Neural progenitor cell (in vitro differentiated cells): ENCODE measurements at regions not wholly inside any gene's neighbourhood (a gene's known extent, or its start where the extent isn't known, plus 50 kb on each side); places are given as distances from the start of the nearest gene placed in this dataset.

Experiments used
- DNase-seq: peaks from one replicate; pipeline ENCODE4 v3.0.0-alpha.2; 2016; ENCODE audit warnings: low spot score
- H2AFZ ChIP-seq: fragments of 200-600 bp; sonication (generic); replicated peaks from 2 replicates; pipeline ENCODE4 v1.6.1; 2016; ENCODE audit warnings: antibody characterized with exemption
- H3F3A ChIP-seq: fragments of 200-600 bp; sonication (generic); 2 replicates; pipeline ENCODE4 v1.6.1; 2016; ENCODE audit warnings: antibody characterized with exemption, low read depth
- H3K27ac ChIP-seq: fragments of 200-600 bp; sonication (generic); 2 replicates; pipeline ENCODE4 v1.5.1; 2016; ENCODE audit warnings: mild to moderate bottlenecking
- H3K27me3 ChIP-seq: fragments of 200-600 bp; sonication (generic); 2 replicates; pipeline ENCODE4 v1.6.1; 2016; ENCODE audit warnings: mild to moderate bottlenecking, moderate library complexity
- H3K36me3 ChIP-seq: fragments of 200-600 bp; sonication (generic); 2 replicates; pipeline ENCODE4 v1.5.1; 2016
- H3K4me1 ChIP-seq: fragments of 200-600 bp; sonication (generic); 2 replicates; pipeline ENCODE4 v1.6.1; 2016; ENCODE audit warnings: mixed run types
- H3K4me2 ChIP-seq: fragments of 200-600 bp; sonication (generic); 2 replicates; pipeline ENCODE4 v1.6.1; 2016
- H3K4me3 ChIP-seq: fragments of 200-600 bp; sonication (generic); 2 replicates; pipeline ENCODE4 v1.5.1; 2016
- H3K79me2 ChIP-seq: fragments of 200-600 bp; sonication (generic); 2 replicates; pipeline ENCODE4 v1.6.1; 2016; ENCODE audit warnings: low read depth
- H3K9ac ChIP-seq: fragments of 200-600 bp; sonication (generic); 2 replicates; pipeline ENCODE4 v1.6.1; 2016
- H3K9me3 ChIP-seq: fragments of 200-600 bp; sonication (generic); 2 replicates; pipeline ENCODE4 v1.5.1; 2016; ENCODE audit warnings: low read depth
- H4K20me1 ChIP-seq: fragments of 200-600 bp; sonication (generic); 2 replicates; pipeline ENCODE4 v1.6.1; 2016; ENCODE audit warnings: low read depth
- H3K27ac Mint-ChIP-seq: 3 replicates; pipeline ENCODE4 v1.8.0; 2021; ENCODE audit warnings: mixed read lengths
- H3K27me3 Mint-ChIP-seq: 2 replicates; pipeline ENCODE4 v1.8.0; 2022; ENCODE audit warnings: low read depth, mild to moderate bottlenecking, inconsistent platforms, moderate library complexity, mixed read lengths; ENCODE audit not compliant: insufficient read depth
- H3K36me3 Mint-ChIP-seq: 3 replicates; pipeline ENCODE4 v1.8.0; 2021; ENCODE audit warnings: mixed read lengths
- H3K4me1 Mint-ChIP-seq: 3 replicates; pipeline ENCODE4 v1.8.0; 2021; ENCODE audit warnings: mixed read lengths
- H3K4me3 Mint-ChIP-seq: 3 replicates; pipeline ENCODE4 v1.8.0; 2021; ENCODE audit warnings: mild to moderate bottlenecking, moderate library complexity, mixed read lengths
- H3K9me3 Mint-ChIP-seq: 3 replicates; pipeline ENCODE4 v1.8.0; 2020; ENCODE audit warnings: mixed read lengths
- EZH2 ChIP-seq: fragments of 200-600 bp; sonication (generic); IDR thresholded peaks from 2 replicates; pipeline ENCODE4 v1.6.1; 2017; ENCODE audit warnings: antibody characterized with exemption, mild to moderate bottlenecking, moderate library complexity
- EZH2phosphoT487 ChIP-seq: fragments of 200-600 bp; sonication (generic); IDR thresholded peaks from 2 replicates; pipeline ENCODE4 v1.6.1; 2017; ENCODE audit warnings: antibody characterized with exemption
- TF ChIP-seq, protein P1 (sequence below): fragments of 200-600 bp; sonication (generic); IDR thresholded peaks from 2 replicates; pipeline ENCODE4 v1.5.1; 2017; ENCODE audit warnings: antibody characterized with exemption, mild to moderate bottlenecking

DNA sequence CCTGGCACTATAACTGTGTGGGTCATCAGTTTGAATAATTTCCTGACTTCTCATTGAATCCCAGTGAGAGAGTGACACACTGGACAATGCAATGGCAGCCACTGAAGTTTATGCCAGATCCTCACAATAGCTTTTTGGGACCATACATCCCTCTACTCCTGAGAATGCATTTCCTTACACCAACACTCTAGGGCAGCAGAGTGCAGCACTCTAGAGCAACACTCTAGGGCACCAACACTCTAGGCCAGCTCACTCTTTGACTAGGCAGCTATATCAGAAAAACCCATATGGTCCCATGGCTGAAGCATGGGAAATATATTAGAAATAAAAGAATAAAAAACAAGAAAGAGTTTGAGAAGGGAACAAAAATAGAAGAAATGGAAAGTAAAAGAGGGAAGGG lies 309.2 kb downstream of the MAP2K6 start:
- H3K79me2 ChIP-seq = no peaks in the 10 kb centered on the region
- DNase-seq = peak; percentile 7
- H4K20me1 ChIP-seq = no peaks in the 10 kb centered on the region

DNA sequence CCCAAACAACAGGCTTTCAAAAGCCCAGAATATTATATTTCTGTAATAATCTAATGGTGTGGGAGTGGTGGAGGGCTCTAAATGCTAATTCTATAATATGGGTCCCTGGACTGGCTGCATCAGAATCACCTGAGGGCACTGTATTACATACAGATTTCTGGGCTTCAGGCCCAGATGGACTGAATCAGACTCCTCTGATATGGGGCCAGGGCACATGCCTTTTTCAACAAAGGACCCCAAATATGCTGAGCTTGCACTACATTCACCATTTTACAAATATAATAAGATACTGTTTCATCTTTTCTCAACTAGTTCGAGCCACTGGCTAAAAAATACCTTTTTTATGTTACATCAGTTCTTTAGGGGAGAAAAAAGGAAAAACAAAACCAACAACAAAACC lies 309.7 kb downstream of the MAP2K6 start:
- Histone ChIP-seq H3K9me3 (no peaks in the 10 kb centered on the region), H4K20me1 (no peaks in the 10 kb centered on the region), H2AFZ (no peak overlapping the region), H3K27me3 (no peaks in the 10 kb centered on the region), H3K4me3 (no peak overlapping the region), H3K9ac (no peak overlapping the region), H3K36me3 (no peaks in the 10 kb centered on the region), H3K4me1 (peaks cover 2% of the 10 kb centered on the region), H3K4me2 (no peak overlapping the region), H3F3A (no peaks in the 10 kb centered on the region), H3K79me2 (no peaks in the 10 kb centered on the region), H3K27ac (no peak overlapping the region)
- H3K36me3 Mint-ChIP-seq = no peaks in the 10 kb centered on the region
- no peak for DNase-seq
- peaks cover 2% of the 10 kb centered on the region for H3K27me3 Mint-ChIP-seq
- no peak for TF ChIP-seq EZH2phosphoT487
- no peak for TF ChIP-seq EZH2
- no peaks in the 10 kb centered on the region for H3K9me3 Mint-ChIP-seq
- H3K4me3 Mint-ChIP-seq = no peak overlapping the region
- no peaks in the 10 kb centered on the region for H3K4me1 Mint-ChIP-seq
- H3K27ac Mint-ChIP-seq = no peak overlapping the region

More for the DNA sequence above, 309.2 kb downstream of the MAP2K6 start:
- Histone ChIP-seq H3K9ac (no peak overlapping the region), H3K4me1 (peaks cover 2% of the 10 kb centered on the region), H3F3A (no peaks in the 10 kb centered on the region), H3K36me3 (no peaks in the 10 kb centered on the region), H3K4me3 (no peak overlapping the region), H3K9me3 (no peaks in the 10 kb centered on the region), H2AFZ (no peak overlapping the region), H3K4me2 (no peak overlapping the region), H3K27me3 (no peaks in the 10 kb centered on the region), H3K27ac (no peak overlapping the region)
- Mint-ChIP-seq H3K4me1 (no peaks in the 10 kb centered on the region), H3K36me3 (no peaks in the 10 kb centered on the region), H3K27ac (no peak overlapping the region), H3K27me3 (peaks cover 2% of the 10 kb centered on the region), H3K9me3 (no peaks in the 10 kb centered on the region), H3K4me3 (no peak overlapping the region)
- TF ChIP-seq, protein P1, sequence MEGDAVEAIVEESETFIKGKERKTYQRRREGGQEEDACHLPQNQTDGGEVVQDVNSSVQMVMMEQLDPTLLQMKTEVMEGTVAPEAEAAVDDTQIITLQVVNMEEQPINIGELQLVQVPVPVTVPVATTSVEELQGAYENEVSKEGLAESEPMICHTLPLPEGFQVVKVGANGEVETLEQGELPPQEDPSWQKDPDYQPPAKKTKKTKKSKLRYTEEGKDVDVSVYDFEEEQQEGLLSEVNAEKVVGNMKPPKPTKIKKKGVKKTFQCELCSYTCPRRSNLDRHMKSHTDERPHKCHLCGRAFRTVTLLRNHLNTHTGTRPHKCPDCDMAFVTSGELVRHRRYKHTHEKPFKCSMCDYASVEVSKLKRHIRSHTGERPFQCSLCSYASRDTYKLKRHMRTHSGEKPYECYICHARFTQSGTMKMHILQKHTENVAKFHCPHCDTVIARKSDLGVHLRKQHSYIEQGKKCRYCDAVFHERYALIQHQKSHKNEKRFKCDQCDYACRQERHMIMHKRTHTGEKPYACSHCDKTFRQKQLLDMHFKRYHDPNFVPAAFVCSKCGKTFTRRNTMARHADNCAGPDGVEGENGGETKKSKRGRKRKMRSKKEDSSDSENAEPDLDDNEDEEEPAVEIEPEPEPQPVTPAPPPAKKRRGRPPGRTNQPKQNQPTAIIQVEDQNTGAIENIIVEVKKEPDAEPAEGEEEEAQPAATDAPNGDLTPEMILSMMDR = peak; percentile 34
- no peak for TF ChIP-seq EZH2

DNA sequence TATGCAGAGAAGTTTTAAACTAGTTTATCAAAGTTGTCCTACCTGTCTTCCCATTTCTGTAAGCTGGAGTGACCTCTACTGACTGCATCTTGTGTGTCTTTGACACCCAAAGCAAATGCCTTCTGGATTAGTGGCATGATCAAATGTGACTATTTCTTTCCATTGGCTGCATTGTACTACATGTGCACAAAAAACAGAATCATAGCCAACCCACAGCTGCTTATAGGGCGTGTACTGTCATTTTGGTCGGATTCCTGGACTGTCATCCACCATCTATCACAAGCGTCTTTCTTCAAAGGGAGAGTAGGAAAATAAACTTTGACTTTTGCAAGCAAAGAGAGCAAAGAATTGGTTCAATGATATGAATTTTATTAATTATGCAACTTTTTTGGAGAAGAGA lies 310.6 kb downstream of the MAP2K6 start:
- TF ChIP-seq, protein P1 = no peak
- TF ChIP-seq EZH2 (no peak), EZH2phosphoT487 (no peak)
- no peaks in the 10 kb centered on the region for H3K4me1 Mint-ChIP-seq
- Histone ChIP-seq H3K36me3 (no peaks in the 10 kb centered on the region), H3K79me2 (no peaks in the 10 kb centered on the region), H4K20me1 (no peaks in the 10 kb centered on the region), H3K9ac (no peak overlapping the region), H3K9me3 (no peaks in the 10 kb centered on the region), H2AFZ (no peak overlapping the region), H3K27ac (no peak overlapping the region), H3K27me3 (no peaks in the 10 kb centered on the region), H3K4me3 (no peak overlapping the region), H3K4me2 (no peak overlapping the region), H3F3A (no peaks in the 10 kb centered on the region), H3K4me1 (peaks cover 2% of the 10 kb centered on the region)
- H3K27me3 Mint-ChIP-seq = peaks cover 2% of the 10 kb centered on the region
- H3K36me3 Mint-ChIP-seq = no peaks in the 10 kb centered on the region
- DNase-seq = no peak
- H3K27ac Mint-ChIP-seq = no peak overlapping the region
- H3K9me3 Mint-ChIP-seq = no peaks in the 10 kb centered on the region
- H3K4me3 Mint-ChIP-seq = no peak overlapping the region

DNA sequence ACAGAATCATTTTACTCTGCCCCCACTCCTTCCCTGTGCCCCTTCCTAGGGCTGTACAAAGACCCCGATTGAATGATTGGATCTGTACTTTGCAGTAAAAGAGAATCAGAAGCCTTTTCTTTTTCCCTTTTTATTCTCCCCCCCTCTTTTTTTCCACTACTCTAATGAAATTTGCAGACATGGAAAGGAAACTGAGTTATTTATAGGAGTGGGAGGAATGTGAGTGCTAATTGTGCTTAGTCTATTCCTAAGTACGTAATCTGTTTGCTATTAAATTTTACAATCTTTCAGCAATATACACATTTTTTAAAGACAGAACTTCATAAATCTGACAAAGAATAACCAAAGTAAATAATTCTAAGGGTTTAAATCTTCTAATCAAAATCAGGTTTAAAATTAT lies 314.3 kb downstream of the MAP2K6 start:
- Mint-ChIP-seq H3K9me3 (no peaks in the 10 kb centered on the region), H3K4me1 (peaks cover 2% of the 10 kb centered on the region), H3K27me3 (no peaks in the 10 kb centered on the region), H3K27ac (no peak overlapping the region), H3K36me3 (no peaks in the 10 kb centered on the region), H3K4me3 (no peak overlapping the region)
- Histone ChIP-seq H3K4me3 (no peak overlapping the region), H2AFZ (no peak overlapping the region), H3K4me2 (no peak overlapping the region), H3K36me3 (no peaks in the 10 kb centered on the region), H3F3A (no peaks in the 10 kb centered on the region), H3K27me3 (no peaks in the 10 kb centered on the region), H3K4me1 (no peaks in the 10 kb centered on the region), H3K79me2 (no peaks in the 10 kb centered on the region), H3K9me3 (no peaks in the 10 kb centered on the region), H3K27ac (no peak overlapping the region), H3K9ac (no peak overlapping the region), H4K20me1 (no peaks in the 10 kb centered on the region)
- TF ChIP-seq EZH2 = no peak
- TF ChIP-seq, protein P1 = no peak
- no peak for TF ChIP-seq EZH2phosphoT487
- no peak for DNase-seq
